HepG2 (cell line): ENCODE measurements at regions not wholly inside any gene's neighbourhood (a gene's known extent, or its start where the extent isn't known, plus 50 kb on each side); places are given as distances from the start of the nearest gene placed in this dataset.

ENCODE experiments used
- ATAC-seq: fragments of 200-7000 bp; cut with Tn5 transposase; 3 replicates; pipeline ENCODE4 v1.9.1; 2020; ENCODE audit warnings: mild to moderate bottlenecking, moderate library complexity
- BruUV-seq: library from RNA; stranded (reverse); fragments of 400-500 nt; replicated peaks from 2 replicates; lab custom pipeline; 2021; lab: Mats Ljungman, UMichigan
- CTCF ChIA-PET: fragments of 300-600 bp; formaldehyde crosslinking; extraction: SDS; loops from one replicate; lab custom pipeline; 2021; ENCODE audit warnings: low total read pairs, inconsistent platforms, low intra/inter-chr PET ratio; lab: Yijun Ruan, JAX
- POLR2A ChIA-PET: fragments of 350-600 bp; sonication (Branson Sonifier 250); formaldehyde crosslinking; loops from one replicate; lab custom pipeline; 2020; ENCODE audit warnings: antibody characterized with exemption, inconsistent platforms; lab: Yijun Ruan, JAX
- DNase-seq: peaks from one replicate; pipeline ENCODE4 v3.0.0-alpha.2; 2015; ENCODE audit warnings: low spot score
- FAIRE-seq: peaks from 3 replicates; lab custom pipeline; 2011; peaks lifted over from hg19 to GRCh38; lab: Jason Lieb, UNC
- H2AFZ ChIP-seq: one replicate; pipeline ENCODE4 v1.6.1; 2011; ENCODE audit warnings: low read length, inconsistent platforms
- H3K27ac ChIP-seq: fragments of 300-600 bp; 3 replicates; pipeline ENCODE4 v1.8.0; 2011; ENCODE audit warnings: mixed run types, mild to moderate bottlenecking, mixed read lengths, low read length, inconsistent platforms; ENCODE audit not compliant: insufficient read depth; ENCODE audit errors: extremely low read length
- H3K27me3 ChIP-seq, 2 experiments: fragments of 200-600 bp in 1 of 2; 2 replicates in 1 of 2; 3 replicates in 1 of 2; pipeline versions ENCODE4 v1.6.0 to v1.8.0; 2011; ENCODE audit warnings: low read length in 2 of 2, mild to moderate bottlenecking in 2 of 2, moderate library complexity in 2 of 2, inconsistent platforms in 1 of 2; ENCODE audit not compliant: insufficient read depth in 2 of 2, control insufficient read depth in 1 of 2
- H3K36me3 ChIP-seq, 2 experiments: fragments of 200-600 bp in 1 of 2; replicated peaks in 1 of 2; 2 replicates in 1 of 2; 3 replicates in 1 of 2; pipeline versions ENCODE4 v1.5.1 to v1.8.0; 2011; ENCODE audit warnings: low read length in 2 of 2, inconsistent platforms in 1 of 2; ENCODE audit not compliant: insufficient read depth in 2 of 2, control insufficient read depth in 1 of 2
- H3K4me1 ChIP-seq: 2 replicates; pipeline ENCODE4 v1.5.1; 2012; ENCODE audit warnings: low read length, inconsistent platforms; ENCODE audit not compliant: insufficient read depth
- H3K4me2 ChIP-seq: 2 replicates; pipeline ENCODE4 v1.6.0; 2011; ENCODE audit warnings: low read depth, low read length, inconsistent platforms
- H3K4me3 ChIP-seq, 3 experiments: fragments of 200-600 bp in 1 of 3; sonication (generic), shearing (Covaris generic) in 1 of 3; replicated peaks in 1 of 3; 2 replicates each; pipeline ENCODE4 v1.5.1; 2011 to 2016; ENCODE audit warnings: low read length in 3 of 3, inconsistent platforms in 2 of 3, low read depth in 2 of 3, mild to moderate bottlenecking in 2 of 3, control low read depth in 1 of 3, mixed read lengths in 1 of 3; ENCODE audit not compliant: insufficient read depth in 1 of 3
- H3K79me2 ChIP-seq: one replicate; pipeline ENCODE4 v1.6.1; 2011; ENCODE audit warnings: low read length, inconsistent platforms; ENCODE audit not compliant: insufficient read depth
- H3K9ac ChIP-seq: 2 replicates; pipeline ENCODE4 v1.6.0; 2011; ENCODE audit warnings: mild to moderate bottlenecking, low read depth, low read length, inconsistent platforms; ENCODE audit not compliant: insufficient read depth
- H3K9me3 ChIP-seq: 2 replicates; pipeline ENCODE4 v1.5.1; 2012; ENCODE audit warnings: mild to moderate bottlenecking, low read length
- H4K20me1 ChIP-seq: 2 replicates; pipeline ENCODE4 v1.6.0; 2011; ENCODE audit warnings: inconsistent platforms, mild to moderate bottlenecking, low read length, moderate library complexity; ENCODE audit not compliant: insufficient read depth
- CCAR2 ChIP-seq: fragments of 200-400 bp; formaldehyde crosslinking; optimal IDR thresholded peaks from 2 replicates; pipeline ENCODE3; 2018; ENCODE audit warnings: low read depth, mild to moderate bottlenecking, low read length, moderate library complexity
- NFE2L2 ChIP-seq: fragments of 150-350 bp; IDR thresholded peaks from 2 replicates; pipeline ENCODE4 v1.6.1; 2014; ENCODE audit warnings: low read length
- ZBTB40 ChIP-seq, 2 experiments: fragments of 450-650 bp in 1 of 2; sonication (generic) in 1 of 2; formaldehyde crosslinking in 1 of 2; IDR thresholded peaks; 2 replicates each; pipeline versions ENCODE4 v1.6.1 to v1.8.0; 2016 to 2022; ENCODE audit warnings: antibody characterized with exemption in 1 of 2, mild to moderate bottlenecking in 1 of 2, missing genetic modification reagents in 1 of 2
- ZFP36L2 ChIP-seq: sonication (generic); formaldehyde crosslinking; IDR thresholded peaks from 2 replicates; pipeline ENCODE4 v1.4.0; 2020; ENCODE audit warnings: missing genetic modification reagents
- ZNF761 ChIP-seq: sonication (generic); formaldehyde crosslinking; conservative IDR thresholded peaks from 2 replicates; pipeline ENCODE4 v1.4.0; 2020; ENCODE audit warnings: mild to moderate bottlenecking, missing genetic modification reagents
- ZNF83 ChIP-seq: sonication (generic); formaldehyde crosslinking; IDR thresholded peaks from 2 replicates; pipeline ENCODE4 v1.4.0; 2020; ENCODE audit warnings: missing genetic modification reagents, mild to moderate bottlenecking, borderline replicate concordance
- WGBS: methylation state at CpG from one replicate; pipeline ENCODE4 v1.1.6; 2017; ENCODE audit warnings: low lambda C conversion rate; 5-methylcytosine and 5-hydroxymethylcytosine counted together
- in situ Hi-C: cut with HindIII; loops from 2 replicates; pipeline ENCODE4 v1.10.0; 2017; ENCODE audit warnings: low pct_unique_long_range_greater_than_20kb; ENCODE audit not compliant: extremely low pct_ligation_motif_present
- intact Hi-C: fragments of 100-400 bp; cut with micrococcal nuclease; formaldehyde crosslinking; loops from one replicate; pipeline ENCODE4 v1.10.0; 2022; ENCODE audit not compliant: unreplicated experiment

- CTCF ChIA-PET = no interaction called here
- no peak for TF ChIP-seq NFE2L2
- no peak for TF ChIP-seq CCAR2
- TF ChIP-seq ZNF83 (CRISPR knock-in tag) = no peak
- TF ChIP-seq ZFP36L2 (CRISPR knock-in tag) = no peak
- TF ChIP-seq ZBTB40 (IDR thresholded peaks at IDR 0.05) = no peak
- no peak for TF ChIP-seq ZBTB40 (CRISPR knock-in tag; IDR thresholded peaks at IDR 0.05)
- no peak for TF ChIP-seq ZNF761
Measured at GRCh38 chr2:14722904-14723570, 90.5 kb downstream of the LRATD1 start.

More at GRCh38 chr2:14722904-14723570, 90.5 kb downstream of the LRATD1 start:
- Histone ChIP-seq H2AFZ (no peak overlapping the region), H3K36me3 (no peaks in the 10 kb centered on the region), H3K4me3 (no peak overlapping the region), H3K9me3 (no peaks in the 10 kb centered on the region), H3K27me3 (no peaks in the 10 kb centered on the region), H3K79me2 (no peaks in the 10 kb centered on the region), H3K27ac (no peak overlapping the region), H3K4me2 (no peak overlapping the region), H3K9ac (no peak overlapping the region), H4K20me1 (no peaks in the 10 kb centered on the region), H3K4me1 (no peaks in the 10 kb centered on the region)
- POLR2A ChIA-PET = no interaction called here
- 1% methylated on average over 3 of the region's 3 CpGs for WGBS
- FAIRE-seq = no peak
- no peak for DNase-seq
- in situ Hi-C loops = no loop called here
- intact Hi-C loops = no loop called here
- no peak for ATAC-seq
- BruUV-seq = no TSS peak
